AG04450 (cell line): ENCODE measurements at regions not wholly inside any gene's neighbourhood (a gene's known extent, or its start where the extent isn't known, plus 50 kb on each side); places are given as distances from the start of the nearest gene placed in this dataset.
A peak's percentile ranks its signal among the peaks of the same experiment; 100 is the strongest.

Experiments
- CTCF ChIA-PET: fragments of 300-600, 350-600 bp; formaldehyde crosslinking; extraction: SDS; loops from one replicate; lab custom pipeline; 2022; ENCODE audit warnings: antibody characterized with exemption, inconsistent platforms; lab: Charles Lee
- POLR2A ChIA-PET: fragments of 350-600 bp; formaldehyde crosslinking; extraction: SDS; loops from one replicate; lab custom pipeline; 2021; ENCODE audit warnings: antibody characterized with exemption, inconsistent platforms; lab: Yijun Ruan, JAX
- DNase-seq: peaks from one replicate; pipeline ENCODE4 v3.0.0-alpha.2; 2011; ENCODE audit warnings: low read depth, low spot score
- H3K27ac ChIP-seq: one replicate; pipeline ENCODE4 v1.5.1; 2012; ENCODE audit warnings: low read depth, low read length, control low read depth
- H3K27me3 ChIP-seq: one replicate; pipeline ENCODE4 v1.6.0; 2012; ENCODE audit warnings: low read length; ENCODE audit not compliant: control insufficient read depth, insufficient read depth
- H3K4me3 ChIP-seq: 2 replicates; pipeline ENCODE4 v1.5.1; 2011; ENCODE audit warnings: mild to moderate bottlenecking, low read depth, low read length, control low read depth
- H3K9me3 ChIP-seq: 2 replicates; pipeline ENCODE4 v1.5.1; 2012; ENCODE audit warnings: low read length; ENCODE audit not compliant: control insufficient read depth, insufficient read depth
- TF ChIP-seq, protein P1 (sequence below): IDR thresholded peaks from 2 replicates; pipeline ENCODE4 v1.5.1; 2011; ENCODE audit warnings: low read depth, low read length, control low read depth, inconsistent platforms

- ChIA-PET CTCF (no interaction called here), POLR2A (no interaction called here)
- H3K27ac ChIP-seq, result peak overlapping the region; percentile 4
- TF ChIP-seq, protein P1, sequence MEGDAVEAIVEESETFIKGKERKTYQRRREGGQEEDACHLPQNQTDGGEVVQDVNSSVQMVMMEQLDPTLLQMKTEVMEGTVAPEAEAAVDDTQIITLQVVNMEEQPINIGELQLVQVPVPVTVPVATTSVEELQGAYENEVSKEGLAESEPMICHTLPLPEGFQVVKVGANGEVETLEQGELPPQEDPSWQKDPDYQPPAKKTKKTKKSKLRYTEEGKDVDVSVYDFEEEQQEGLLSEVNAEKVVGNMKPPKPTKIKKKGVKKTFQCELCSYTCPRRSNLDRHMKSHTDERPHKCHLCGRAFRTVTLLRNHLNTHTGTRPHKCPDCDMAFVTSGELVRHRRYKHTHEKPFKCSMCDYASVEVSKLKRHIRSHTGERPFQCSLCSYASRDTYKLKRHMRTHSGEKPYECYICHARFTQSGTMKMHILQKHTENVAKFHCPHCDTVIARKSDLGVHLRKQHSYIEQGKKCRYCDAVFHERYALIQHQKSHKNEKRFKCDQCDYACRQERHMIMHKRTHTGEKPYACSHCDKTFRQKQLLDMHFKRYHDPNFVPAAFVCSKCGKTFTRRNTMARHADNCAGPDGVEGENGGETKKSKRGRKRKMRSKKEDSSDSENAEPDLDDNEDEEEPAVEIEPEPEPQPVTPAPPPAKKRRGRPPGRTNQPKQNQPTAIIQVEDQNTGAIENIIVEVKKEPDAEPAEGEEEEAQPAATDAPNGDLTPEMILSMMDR, result no peak
- H3K4me3 ChIP-seq, result no peak overlapping the region
- H3K9me3 ChIP-seq, result no peaks in the 10 kb centered on the region
- DNase-seq, result peak; percentile 65
- no peaks in the 10 kb centered on the region for H3K27me3 ChIP-seq
Observed at GRCh38 chr6:139973669-139974344, 599.4 kb upstream of the CITED2 start.

- no peak for DNase-seq
- CTCF ChIA-PET, result no interaction called here
- no peak overlapping the region for H3K27ac ChIP-seq
- TF ChIP-seq, protein P1, result no peak
- no peaks in the 10 kb centered on the region for H3K27me3 ChIP-seq
- POLR2A ChIA-PET, result no interaction called here
- no peak overlapping the region for H3K4me3 ChIP-seq
- no peaks in the 10 kb centered on the region for H3K9me3 ChIP-seq
Observed at GRCh38 chr6:139972116-139972515, 597.7 kb upstream of the CITED2 start.

DNA sequence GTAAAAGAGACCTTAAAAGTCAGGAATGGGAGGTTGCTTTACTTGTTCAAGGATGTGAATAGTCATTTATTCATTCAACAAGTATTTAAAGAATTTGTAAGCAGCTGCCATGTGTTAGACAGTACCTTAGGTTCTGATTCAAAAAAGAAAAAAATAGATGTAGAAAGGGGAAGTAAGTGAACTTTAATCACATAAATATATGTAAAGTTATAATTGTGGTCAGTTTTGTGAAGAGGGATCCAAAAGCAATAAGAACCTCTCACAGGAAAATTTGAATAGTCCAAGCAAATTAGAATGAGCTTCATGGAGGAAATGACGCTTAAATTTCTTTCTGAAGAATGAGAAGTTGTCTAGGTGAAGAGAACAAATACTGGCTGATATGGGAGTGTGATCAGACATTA, 596.1 kb upstream of the CITED2 start:
- TF ChIP-seq, protein P1, result no peak
- no peak for DNase-seq
- Histone ChIP-seq H3K27me3 (no peaks in the 10 kb centered on the region), H3K27ac (no peak overlapping the region), H3K4me3 (no peak overlapping the region), H3K9me3 (no peaks in the 10 kb centered on the region)
- POLR2A ChIA-PET, result interaction anchor here (1.1 kb wide), 1 partner anchor 596 kb away, joined by 4 read pairs; the partner anchor contains the start of gene CITED2
- CTCF ChIA-PET, result interaction anchor here (0.7 kb wide), 1 partner anchor 495 kb away, joined by 5 read pairs; no protein-coding TSS in a partner anchor

DNA sequence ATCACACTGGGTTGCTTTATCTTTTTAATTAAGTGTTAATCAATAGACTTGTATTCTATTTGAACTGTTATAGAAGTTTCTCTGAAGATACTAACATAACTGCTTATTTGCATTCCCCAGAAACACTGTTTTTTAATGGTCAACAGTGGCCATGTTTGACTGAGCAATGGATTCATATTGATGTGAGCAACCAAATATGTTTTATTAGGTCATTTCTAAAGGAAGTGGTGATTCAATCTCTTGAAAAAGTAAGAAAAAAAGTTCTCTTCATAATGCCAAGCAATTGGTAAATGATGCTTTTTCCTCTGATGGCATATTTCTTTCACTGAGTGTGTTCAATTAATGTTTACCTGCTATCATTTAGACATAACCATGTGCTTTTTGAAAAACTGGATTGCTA, 593.0 kb upstream of the CITED2 start:
- Histone ChIP-seq H3K9me3 (no peaks in the 10 kb centered on the region), H3K27me3 (no peaks in the 10 kb centered on the region), H3K27ac (no peak overlapping the region), H3K4me3 (no peak overlapping the region)
- TF ChIP-seq, protein P1, result no peak
- no peak for DNase-seq
- ChIA-PET POLR2A (no interaction called here), CTCF (no interaction called here)

DNA sequence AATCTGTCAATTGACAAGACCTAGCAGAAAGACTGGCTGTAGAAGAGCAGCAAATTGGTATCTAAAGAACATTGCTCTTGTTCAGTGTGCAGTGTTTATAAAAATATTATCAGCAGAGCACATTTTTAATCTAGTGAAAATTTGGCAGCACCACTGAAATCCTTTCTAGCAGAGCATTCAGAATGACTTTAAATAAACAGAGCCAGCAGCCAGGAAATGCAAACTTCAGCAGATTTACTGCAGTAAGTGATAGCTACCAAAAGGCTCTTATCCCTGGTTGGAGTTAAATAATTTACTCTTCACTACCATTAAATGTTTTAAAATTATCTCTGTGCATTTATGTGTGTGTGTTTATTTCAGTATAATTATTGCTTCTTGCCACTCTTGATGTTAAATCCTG, 590.9 kb upstream of the CITED2 start:
- Histone ChIP-seq H3K27me3 (no peaks in the 10 kb centered on the region), H3K9me3 (no peaks in the 10 kb centered on the region), H3K4me3 (no peak overlapping the region), H3K27ac (no peak overlapping the region)
- CTCF ChIA-PET, result no interaction called here
- POLR2A ChIA-PET, result no interaction called here
- DNase-seq, result no peak
- TF ChIP-seq, protein P1, result no peak
